SK-N-SH (cell line): ENCODE measurements at regions not wholly inside any gene's neighbourhood (a gene's known extent, or its start where the extent isn't known, plus 50 kb on each side); places are given as distances from the start of the nearest gene placed in this dataset.
A peak's percentile ranks its signal among the peaks of the same experiment; 100 is the strongest.

Experiments
- CTCF ChIA-PET: fragments of 300-600, 350-600 bp; formaldehyde crosslinking; extraction: SDS; loops from one replicate; lab custom pipeline; 2021; lab: Yijun Ruan, JAX
- POLR2A ChIA-PET: fragments of 350-600 bp; sonication (Branson Sonifier 250); formaldehyde crosslinking; extraction: SDS; loops from one replicate; lab custom pipeline; 2020; ENCODE audit warnings: antibody characterized with exemption, inconsistent platforms; lab: Yijun Ruan, JAX
- DNase-seq: peaks from one replicate; pipeline ENCODE4 v3.0.0; 2012
- H2AFZ ChIP-seq: fragments of 200-600 bp; sonication (generic); 2 replicates; pipeline ENCODE4 v1.8.1; 2016; ENCODE audit warnings: antibody characterized with exemption, mild to moderate bottlenecking, low read depth
- H3F3A ChIP-seq: fragments of 200-600 bp; sonication (generic); replicated peaks from 2 replicates; pipeline ENCODE3; 2016; ENCODE audit warnings: antibody characterized with exemption, mild to moderate bottlenecking; ENCODE audit not compliant: insufficient read depth
- H3K27ac ChIP-seq, 2 experiments: fragments of 200-500 bp in 1 of 2; fragments of 200-600 bp in 1 of 2; sonication (Bioruptor generic) in 1 of 2; sonication (generic), shearing (Covaris generic) in 1 of 2; 2 replicates each; pipeline versions ENCODE4 v1.5.1 to v1.6.1; 2014 to 2016; ENCODE audit warnings: low read depth in 2 of 2, inconsistent platforms in 1 of 2, low read length in 1 of 2, mild to moderate bottlenecking in 1 of 2, mixed read lengths in 1 of 2
- H3K27me3 ChIP-seq: fragments of 200-600 bp; sonication (generic), shearing (Covaris generic); 2 replicates; pipeline ENCODE4 v1.6.1; 2016; ENCODE audit warnings: mixed run types; ENCODE audit not compliant: insufficient read depth
- H3K36me3 ChIP-seq, 2 experiments: fragments of 200-500 bp in 1 of 2; fragments of 200-600 bp in 1 of 2; sonication (Bioruptor generic) in 1 of 2; sonication (generic) in 1 of 2; replicated peaks in 1 of 2; 2 replicates each; pipeline versions ENCODE3 to v1.5.1; 2014 to 2016; ENCODE audit warnings: low read length in 1 of 2, mild to moderate bottlenecking in 1 of 2; ENCODE audit not compliant: insufficient read depth in 2 of 2, control insufficient read depth in 1 of 2
- H3K4me1 ChIP-seq, 2 experiments: fragments of 200-500 bp in 1 of 2; fragments of 200-600 bp in 1 of 2; sonication (Bioruptor generic) in 1 of 2; sonication (generic), shearing (Covaris generic) in 1 of 2; 2 replicates each; pipeline versions ENCODE4 v1.5.1 to v1.6.1; 2014 to 2016; ENCODE audit warnings: low read depth in 1 of 2, low read length in 1 of 2, mixed run types in 1 of 2; ENCODE audit not compliant: insufficient read depth in 2 of 2, control insufficient read depth in 1 of 2
- H3K4me2 ChIP-seq: fragments of 200-600 bp; sonication (generic), shearing (Covaris generic); 2 replicates; pipeline ENCODE4 v1.6.1; 2017; ENCODE audit warnings: mixed run types
- H3K4me3 ChIP-seq, 2 experiments: fragments of 200-500 bp in 1 of 2; fragments of 200-600 bp in 1 of 2; sonication (Bioruptor generic) in 1 of 2; sonication (generic), shearing (Covaris generic) in 1 of 2; 2 replicates each; pipeline versions ENCODE4 v1.5.1 to v1.8.1; 2014 to 2016; ENCODE audit warnings: low read depth in 2 of 2, inconsistent platforms in 1 of 2, low read length in 1 of 2, mild to moderate bottlenecking in 1 of 2, mixed read lengths in 1 of 2, moderate library complexity in 1 of 2
- H3K79me2 ChIP-seq: fragments of 200-600 bp; sonication (generic); 2 replicates; pipeline ENCODE4 v1.8.1; 2017; ENCODE audit warnings: mild to moderate bottlenecking; ENCODE audit not compliant: insufficient read depth
- H3K9ac ChIP-seq: fragments of 200-600 bp; sonication (generic); 2 replicates; pipeline ENCODE4 v1.6.1; 2017; ENCODE audit warnings: mixed run types
- H3K9me2 ChIP-seq: fragments of 200-600 bp; sonication (generic); 2 replicates; pipeline ENCODE4 v1.6.1; 2017; ENCODE audit warnings: mixed run types
- H3K9me3 ChIP-seq: fragments of 200-600 bp; sonication (generic); 2 replicates; pipeline ENCODE4 v1.6.1; 2017; ENCODE audit warnings: mixed run types, mild to moderate bottlenecking, moderate library complexity
- H4K20me1 ChIP-seq: fragments of 200-600 bp; sonication (generic); 2 replicates; pipeline ENCODE4 v1.6.1; 2017; ENCODE audit warnings: mild to moderate bottlenecking, mixed run types; ENCODE audit not compliant: insufficient read depth
- CHD2 ChIP-seq: fragments of 150-350 bp; IDR thresholded peaks from 2 replicates; pipeline ENCODE4 v1.6.1; 2018; ENCODE audit warnings: low read length; ENCODE audit not compliant: partially characterized antibody
- CTCF ChIP-seq: fragments of 200-600 bp; sonication (generic); IDR thresholded peaks from 2 replicates; pipeline ENCODE4 v1.6.1; 2017; ENCODE audit warnings: antibody characterized with exemption, mild to moderate bottlenecking, moderate library complexity
- EP300 ChIP-seq, 2 experiments: IDR thresholded peaks; 2 replicates each; pipeline versions ENCODE4 v1.4.0 to v1.6.1; 2012; ENCODE audit warnings: borderline replicate concordance in 1 of 2, low read depth in 1 of 2, low read length in 1 of 2
- FOXJ3 ChIP-seq: sonication (generic); formaldehyde crosslinking; IDR thresholded peaks from 2 replicates; pipeline ENCODE4 v1.5.1; 2020; ENCODE audit warnings: mild to moderate bottlenecking, missing genetic modification reagents
- GATA2 ChIP-seq: sonication (generic); formaldehyde crosslinking; IDR thresholded peaks from 2 replicates; pipeline ENCODE4 v1.5.0; 2020; ENCODE audit warnings: mild to moderate bottlenecking, missing genetic modification reagents
- MEF2A ChIP-seq: IDR thresholded peaks from 2 replicates; pipeline ENCODE4 v1.4.0; 2012; ENCODE audit warnings: low read depth, borderline replicate concordance
- RAD21 ChIP-seq: IDR thresholded peaks from 2 replicates; pipeline ENCODE4 v1.6.1; 2012; ENCODE audit warnings: mild to moderate bottlenecking, low read length
- USF2 ChIP-seq: fragments of 150-350 bp; IDR thresholded peaks from 2 replicates; pipeline ENCODE4 v1.6.1; 2017; ENCODE audit warnings: antibody characterized with exemption, low read length, low read depth, borderline replicate concordance
- WGBS: methylation state at CpG from one replicate; pipeline ENCODE4 v1.1.6; 2017; ENCODE audit warnings: low lambda C conversion rate; 5-methylcytosine and 5-hydroxymethylcytosine counted together

- Histone ChIP-seq H3F3A (no peaks in the 10 kb centered on the region), H3K36me3 (no peaks in the 10 kb centered on the region), H4K20me1 (no peaks in the 10 kb centered on the region), H3K27me3 (no peaks in the 10 kb centered on the region), H3K9ac (no peak overlapping the region), H3K4me1 (no peaks in the 10 kb centered on the region), H3K4me3 (no peak overlapping the region), H3K27ac (no peak overlapping the region), H3K9me3 (no peaks in the 10 kb centered on the region), H2AFZ (no peak overlapping the region), H3K4me2 (no peak overlapping the region), H3K79me2 (no peaks in the 10 kb centered on the region), H3K9me2 (no peaks in the 10 kb centered on the region)
- no peak for DNase-seq
- POLR2A ChIA-PET, result no interaction called here
- TF ChIP-seq FOXJ3 (CRISPR knock-in tag) (no peak), CTCF (peak; percentile 25), GATA2 (no peak), MEF2A (no peak), USF2 (no peak), CHD2 (no peak), RAD21 (peak; percentile 35)
- 77% methylated on average over 1 of the region's 1 CpG for WGBS
- CTCF ChIA-PET, result interaction anchor here (0.6 kb wide), 1 partner anchor 1018 kb away, joined by 3 read pairs; no protein-coding TSS in a partner anchor
These were observed 201.2 kb downstream of the TGFB2 start for GRCh38 chr1:218546314-218546713.

GRCh38 chr1:218547957-218548730 is 203.0 kb downstream of the TGFB2 start:
- H3K27me3 ChIP-seq, result no peaks in the 10 kb centered on the region
- no peak overlapping the region for H3K4me3 ChIP-seq
- POLR2A ChIA-PET, result no interaction called here
- H3F3A ChIP-seq, result no peaks in the 10 kb centered on the region
- H3K4me2 ChIP-seq, result no peak overlapping the region
- no peaks in the 10 kb centered on the region for H3K4me1 ChIP-seq
- 91% methylated on average over 9 of the region's 10 CpGs for WGBS
- no peak overlapping the region for H3K9ac ChIP-seq
- no peaks in the 10 kb centered on the region for H3K9me3 ChIP-seq
- TF ChIP-seq EP300 (IDR thresholded peaks at IDR 0.05; ENCODE audit: borderline replicate concordance in 1 of 2, low read depth in 1 of 2, low read length in 1 of 2), result no peak
- no peak overlapping the region for H2AFZ ChIP-seq
- no peak overlapping the region for H3K27ac ChIP-seq
- DNase-seq, result no peak
- no peaks in the 10 kb centered on the region for H3K79me2 ChIP-seq
- no peaks in the 10 kb centered on the region for H3K36me3 ChIP-seq
- H3K9me2 ChIP-seq, result no peaks in the 10 kb centered on the region
- CTCF ChIA-PET, result no interaction called here
- no peaks in the 10 kb centered on the region for H4K20me1 ChIP-seq
